Ecto neural progenitor cell (in vitro differentiated cells): ENCODE measurements at regions not wholly inside any gene's neighbourhood (a gene's known extent, or its start where the extent isn't known, plus 50 kb on each side); places are given as distances from the start of the nearest gene placed in this dataset.
A peak's percentile ranks its signal among the peaks of the same experiment; 100 is the strongest.
"Not testable (repeated sequence)": the region's sequence is repeated elsewhere in the genome, so short reads cannot be mapped to it uniquely, and the experiment has no call there.

Experiments used
- DNase-seq: peaks from one replicate; pipeline ENCODE4 v3.0.0-alpha.2; 2018; ENCODE audit warnings: low spot score

GRCh38 chr13:40047322-40047771 is 391.9 kb downstream of the COG6 start:
- no peak for DNase-seq

- no peak for DNase-seq
Measured at GRCh38 chr13:40048551-40048950, 393.1 kb downstream of the COG6 start.

DNA sequence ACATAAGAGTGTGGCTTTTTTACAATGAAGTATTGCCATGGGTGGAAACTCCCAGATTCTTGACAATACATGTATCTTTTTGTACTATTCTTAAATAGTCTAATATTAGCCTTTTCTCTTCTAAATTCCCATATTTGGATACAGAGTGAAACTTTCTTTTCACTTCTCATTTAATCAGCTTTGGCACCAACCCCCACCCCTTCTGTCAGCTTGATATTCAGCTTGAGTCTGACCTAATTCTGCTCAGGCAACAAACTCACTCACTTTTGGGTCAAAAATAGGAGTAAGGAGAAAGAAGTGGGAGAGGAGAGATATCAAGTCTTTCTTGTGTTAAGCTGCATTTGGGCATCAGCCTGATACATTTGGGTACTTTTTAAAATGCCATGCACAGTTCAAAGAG is 397.5 kb downstream of the COG6 start:
- DNase-seq, result no peak

GRCh38 chr13:40053401-40053800 is 397.9 kb downstream of the COG6 start:
- no peak for DNase-seq

- DNase-seq, result not testable (repeated sequence)
Measured at GRCh38 chr13:40054422-40054821, 399.0 kb downstream of the COG6 start.

GRCh38 chr13:40056898-40057619 is 401.6 kb downstream of the COG6 start:
- DNase-seq, result no peak

DNA sequence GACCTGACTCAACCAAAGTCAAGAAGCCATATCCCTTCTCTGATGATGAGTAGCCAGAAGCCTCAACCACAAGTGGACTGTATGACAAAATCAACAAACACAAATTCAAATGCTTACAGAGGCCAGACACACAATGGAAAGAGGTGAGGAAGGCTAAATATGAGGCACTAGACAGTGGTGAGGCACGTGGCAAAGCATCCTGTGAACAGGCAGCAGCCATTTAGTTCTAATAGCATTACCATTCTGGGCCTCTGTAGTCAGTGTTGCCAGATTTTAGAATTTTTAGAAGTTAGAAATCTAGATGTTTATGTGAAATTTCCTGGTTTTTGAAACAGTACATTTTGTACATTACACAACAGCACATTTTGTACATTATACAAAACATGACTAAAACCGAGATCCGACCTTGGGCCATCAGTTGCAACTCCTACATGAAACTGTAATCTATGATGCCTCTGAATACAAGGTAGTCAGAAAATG is 403.3 kb downstream of the COG6 start:
- no peak for DNase-seq

DNA sequence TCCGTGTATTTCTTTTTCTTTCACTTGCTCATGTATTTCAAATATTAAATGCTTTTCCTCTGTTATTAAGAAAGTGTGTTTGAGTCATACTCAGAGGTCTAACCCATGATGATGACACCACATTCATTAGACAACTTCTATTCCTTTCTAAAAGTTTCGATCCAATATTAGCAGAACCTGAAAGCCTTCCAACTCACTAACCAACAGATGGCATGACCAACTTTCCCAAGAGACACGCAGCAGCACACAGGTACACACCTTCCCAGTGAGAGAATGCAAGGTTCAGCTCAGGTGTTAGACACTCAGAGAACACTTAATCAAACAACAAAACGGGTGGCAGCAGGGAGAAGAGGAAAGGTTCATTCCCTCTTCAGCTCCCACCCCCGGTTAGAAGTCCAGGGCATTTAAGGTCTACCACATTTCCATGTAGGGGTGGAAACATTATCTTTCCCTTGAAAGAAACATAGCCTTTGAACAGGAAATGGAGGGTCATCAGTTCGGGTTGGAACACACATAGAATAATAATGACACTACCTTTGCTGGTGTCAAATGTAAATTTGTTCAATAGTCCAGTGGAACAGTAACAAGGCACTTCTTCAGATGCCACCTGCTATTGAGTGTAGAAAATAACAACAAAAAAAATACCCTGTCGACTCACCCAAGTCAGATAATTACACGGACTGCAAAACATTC is 404.2 kb downstream of the COG6 start:
- no peak for DNase-seq

- DNase-seq, result no peak
Measured at GRCh38 chr13:40060296-40061007, 405.0 kb downstream of the COG6 start.

GRCh38 chr13:40061466-40062450 is 406.3 kb downstream of the COG6 start:
- DNase-seq, result no peak

DNA sequence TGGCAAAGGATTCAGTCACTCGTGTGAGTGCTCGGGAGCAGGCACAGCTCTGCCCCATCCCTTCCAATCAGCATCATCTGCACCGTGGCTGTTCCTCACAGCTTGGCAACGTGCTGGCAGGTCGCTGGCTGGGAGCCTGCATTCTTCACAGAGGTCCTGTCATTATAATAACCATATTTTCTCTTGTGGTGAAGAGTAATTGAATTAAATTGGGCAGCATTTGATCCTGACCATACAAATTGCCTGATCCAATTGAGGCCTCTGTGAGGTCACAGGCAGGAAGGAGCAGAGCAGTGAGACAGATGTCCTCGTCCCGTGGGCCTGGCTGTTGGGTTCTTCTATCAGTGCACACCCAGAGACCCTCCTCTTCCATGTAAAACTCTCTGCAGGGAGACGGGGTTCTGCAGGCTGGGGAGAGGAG is 407.8 kb downstream of the COG6 start:
- no peak for DNase-seq

GRCh38 chr13:40063703-40064102 is 408.2 kb downstream of the COG6 start:
- no peak for DNase-seq

DNA sequence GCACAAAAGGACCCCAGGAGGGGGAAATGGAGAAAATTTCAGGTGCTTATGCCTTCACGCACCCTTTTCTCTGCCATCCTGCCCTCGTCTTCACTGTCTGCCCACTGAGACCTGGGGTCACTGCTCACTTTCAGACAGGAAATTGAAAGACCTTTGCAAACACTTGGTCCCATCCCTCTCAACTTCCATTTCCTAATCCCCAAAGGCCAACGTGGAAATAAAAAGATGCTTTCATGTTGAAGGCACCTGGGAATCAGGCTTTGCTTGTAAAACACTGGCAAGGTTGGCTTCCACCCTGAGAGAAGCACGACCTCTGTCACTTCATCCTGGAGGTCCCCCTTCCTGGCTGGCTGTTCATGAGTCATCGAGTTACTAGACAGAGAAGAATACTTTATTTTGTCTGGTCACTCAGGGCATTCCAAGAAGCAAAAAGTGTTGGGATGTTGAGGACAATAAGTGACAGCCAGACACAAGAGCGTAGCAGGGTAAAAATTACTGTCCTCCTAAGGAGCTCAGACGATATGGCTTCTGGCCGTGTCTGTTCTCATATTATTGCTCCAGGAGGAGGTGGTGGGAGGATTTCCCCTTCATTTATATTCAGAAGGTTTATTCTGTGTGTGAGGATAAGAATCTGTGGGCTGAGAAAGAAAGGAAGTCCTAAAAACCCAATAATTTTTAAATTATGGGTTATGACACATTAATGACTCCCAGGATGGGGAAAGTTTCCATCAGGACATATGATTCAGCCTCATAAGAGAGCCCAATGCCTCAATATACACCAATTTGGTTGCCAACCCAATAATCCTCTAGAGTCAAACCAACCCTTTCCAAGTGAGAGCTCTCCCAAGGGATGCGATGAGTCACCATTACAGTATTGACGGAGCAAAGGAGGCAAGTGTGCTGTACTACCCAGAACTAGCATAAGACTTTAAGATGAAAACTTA is 409.0 kb downstream of the COG6 start:
- no peak for DNase-seq

- DNase-seq, result peak; percentile 73
Measured at GRCh38 chr13:40069173-40070044, 413.9 kb downstream of the COG6 start.

DNA sequence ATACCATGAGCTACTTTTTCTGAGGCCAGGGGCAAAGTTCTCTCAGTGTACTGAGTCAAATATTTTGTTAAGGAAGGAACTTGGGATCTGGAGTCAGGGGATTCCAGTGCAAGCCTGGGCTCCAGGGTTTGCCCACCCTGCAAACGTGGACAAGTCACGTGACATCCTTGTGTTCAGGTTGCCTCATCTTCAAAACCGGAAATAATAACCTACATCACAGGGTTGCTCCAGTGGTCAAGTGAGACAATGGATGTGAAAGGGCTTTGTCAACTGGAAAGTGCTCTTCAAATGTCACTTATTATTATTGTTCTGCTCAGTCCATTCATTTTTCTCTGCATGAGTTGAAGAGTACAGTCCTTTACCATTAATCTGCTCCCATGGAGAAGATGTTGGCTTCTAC is 414.9 kb downstream of the COG6 start:
- DNase-seq, result no peak

DNA sequence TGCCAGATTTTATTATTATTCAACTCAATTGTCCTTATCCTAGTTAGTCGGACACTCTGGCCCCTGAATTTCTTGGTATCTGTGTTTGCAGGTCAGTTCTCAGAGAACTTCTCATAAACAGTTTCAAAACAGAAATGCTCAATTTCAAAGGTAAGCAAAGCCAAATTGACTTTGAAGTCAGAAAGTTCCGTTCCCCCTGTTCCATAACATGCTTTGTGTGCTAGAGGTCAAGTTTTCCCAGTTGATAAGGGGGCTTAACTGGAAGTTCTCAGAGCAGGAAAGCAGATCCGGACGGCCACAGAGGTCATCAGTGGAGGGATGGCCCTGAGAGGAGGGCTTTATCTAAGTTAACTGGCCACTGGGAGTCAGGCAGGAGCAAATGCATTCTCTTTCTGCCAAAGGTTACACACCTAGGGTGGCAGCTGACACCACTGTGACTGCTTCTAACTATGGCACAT is 417.2 kb downstream of the COG6 start:
- DNase-seq, result no peak

- DNase-seq, result no peak
Measured at GRCh38 chr13:40074338-40074737, 418.9 kb downstream of the COG6 start.

DNA sequence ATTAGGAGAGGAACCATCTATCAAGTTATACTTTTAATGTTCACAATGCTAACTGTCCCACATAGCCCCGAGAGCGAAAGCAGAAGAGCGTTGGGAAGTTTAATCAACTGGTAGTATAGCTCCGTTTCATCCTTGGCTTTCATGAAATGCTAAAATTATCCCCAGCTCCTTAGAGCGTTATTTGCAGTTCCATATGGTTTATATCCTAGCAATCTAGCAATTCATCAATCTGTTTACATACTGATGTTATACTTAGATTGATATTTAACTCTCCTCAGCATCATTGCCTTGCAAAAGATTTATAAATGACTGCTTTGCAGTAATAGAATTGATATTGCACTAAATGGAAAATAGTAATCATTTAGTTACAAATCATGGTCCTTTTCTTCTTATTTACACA is 419.8 kb downstream of the COG6 start:
- no peak for DNase-seq

GRCh38 chr13:40076765-40077362 is 421.4 kb downstream of the COG6 start:
- no peak for DNase-seq
